ENCODE measurements at regions not wholly inside any gene's neighbourhood (a gene's known extent, or its start where the extent isn't known, plus 50 kb on each side); places are given as distances from the start of the nearest gene placed in this dataset.

GRCh38 chr6:44537306-44538049 lies 150.0 kb downstream of the CDC5L start:
- Histone ChIP-seq H3K4me3 (no peak overlapping the region), H3K27ac (no peak overlapping the region), H3K27me3 (replicated peaks; ENCODE audit: insufficient read depth) (no peaks in the 10 kb centered on the region), H3F3A (ENCODE audit: insufficient read depth) (no peaks in the 10 kb centered on the region), H3K9me2 (ENCODE audit: insufficient read depth) (0 out of 2 replicates have a peak, but pooled peaks cover 3% of the 10 kb centered on the region), H3K4me1 (ENCODE audit: insufficient read depth) (peaks cover 10% of the 10 kb centered on the region; the same call in 1 of the 2 replicates), H3K9me3 (ENCODE audit: low read depth) (no peaks in the 10 kb centered on the region), H3K36me3 (ENCODE audit: low read depth) (no peaks in the 10 kb centered on the region), H3K79me2 (ENCODE audit: insufficient read depth) (no peaks in the 10 kb centered on the region), H3K9ac (no peak overlapping the region), H4K20me1 (ENCODE audit: insufficient read depth) (no peaks in the 10 kb centered on the region), H2AFZ (no peak overlapping the region), H3K4me2 (ENCODE audit: unreplicated experiment) (no peak overlapping the region)
- DNase-seq: peak; percentile 7
- no peak for TF ChIP-seq EZH2phosphoT487 (IDR thresholded peaks at IDR 0.05; ENCODE audit: insufficient read depth, low read depth)
- no peak for TF ChIP-seq EZH2 (IDR thresholded peaks at IDR 0.05; ENCODE audit: insufficient read depth, poor library complexity, severe bottlenecking)
- WGBS, 2 experiments (ENCODE audit: low coverage in 1 of 2, low lambda C conversion rate in 2 of 2, missing lambda C conversion rate in 2 of 2): 80 to 81% methylated on average over 10 of the region's 10 CpGs
- in situ Hi-C loops (cut with MboI): no loop called here

DNA sequence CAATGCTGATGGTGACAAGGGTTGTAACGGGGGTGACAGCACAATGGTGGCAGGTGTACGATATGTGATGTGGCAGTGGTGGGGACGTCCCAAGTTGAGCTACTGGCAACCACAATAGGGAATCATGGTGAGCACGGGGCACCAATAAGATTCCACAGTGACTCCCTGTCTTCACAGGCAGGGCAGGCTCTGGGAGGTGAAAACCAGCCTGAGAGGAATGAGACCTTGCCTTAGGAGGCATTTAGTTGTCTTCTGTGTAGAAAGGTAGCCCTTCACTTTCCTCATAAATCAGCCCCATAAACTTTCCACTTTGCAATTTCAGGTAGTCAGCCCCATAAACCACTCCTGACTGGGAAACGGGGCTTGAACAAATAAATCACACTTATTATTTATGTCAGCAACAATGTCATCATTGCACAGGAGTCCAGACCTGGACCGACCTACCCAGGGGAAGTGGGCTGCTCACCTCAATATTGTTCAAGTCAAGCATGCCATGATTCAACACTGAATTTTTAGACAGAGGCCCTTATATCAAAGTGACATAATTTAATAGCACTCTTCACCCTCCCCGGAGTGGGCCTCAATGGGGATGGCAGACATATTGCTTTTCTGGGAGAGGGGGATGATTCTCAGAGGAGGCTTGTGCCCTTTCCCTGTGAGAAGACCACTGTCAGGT lies 150.8 kb downstream of the CDC5L start:
- in situ Hi-C loops (cut with MboI): no loop called here
- peaks cover 10% of the 10 kb centered on the region; the same call in 1 of the 2 replicates for H3K4me1 ChIP-seq (ENCODE audit: insufficient read depth)
- H3K27ac ChIP-seq: no peak overlapping the region
- H3K4me3 ChIP-seq: no peak overlapping the region
- H3K79me2 ChIP-seq (ENCODE audit: insufficient read depth): no peaks in the 10 kb centered on the region
- H3F3A ChIP-seq (ENCODE audit: insufficient read depth): no peaks in the 10 kb centered on the region
- no peaks in the 10 kb centered on the region for H3K27me3 ChIP-seq (replicated peaks; ENCODE audit: insufficient read depth)
- TF ChIP-seq EZH2phosphoT487 (IDR thresholded peaks at IDR 0.05; ENCODE audit: insufficient read depth, low read depth) (no peak), EZH2 (IDR thresholded peaks at IDR 0.05; ENCODE audit: insufficient read depth, poor library complexity, severe bottlenecking) (no peak)
- H4K20me1 ChIP-seq (ENCODE audit: insufficient read depth): no peaks in the 10 kb centered on the region
- no peaks in the 10 kb centered on the region for H3K9me3 ChIP-seq (ENCODE audit: low read depth)
- no peak for DNase-seq
- no peak overlapping the region for H3K9ac ChIP-seq
- H2AFZ ChIP-seq: no peak overlapping the region
- H3K9me2 ChIP-seq (ENCODE audit: insufficient read depth): 0 out of 2 replicates have a peak, but pooled peaks cover 3% of the 10 kb centered on the region
- no peak overlapping the region for H3K4me2 ChIP-seq (ENCODE audit: unreplicated experiment)
- 76 to 81% methylated on average over 7 of the region's 7 CpGs for WGBS, 2 experiments (ENCODE audit: low coverage in 1 of 2, low lambda C conversion rate in 2 of 2, missing lambda C conversion rate in 2 of 2)
- H3K36me3 ChIP-seq (ENCODE audit: low read depth): no peaks in the 10 kb centered on the region

GRCh38 chr6:44538807-44539201 lies 151.3 kb downstream of the CDC5L start:
- no peaks in the 10 kb centered on the region for H3F3A ChIP-seq (ENCODE audit: insufficient read depth)

GRCh38 chr6:44539701-44540355 lies 152.3 kb downstream of the CDC5L start:
- Histone ChIP-seq H3K4me1 (ENCODE audit: insufficient read depth) (peaks cover 10% of the 10 kb centered on the region; the same call in 1 of the 2 replicates), H3K4me3 (no peak overlapping the region), H3K36me3 (ENCODE audit: low read depth) (no peaks in the 10 kb centered on the region), H3K4me2 (ENCODE audit: unreplicated experiment) (no peak overlapping the region), H3K27ac (no peak overlapping the region), H4K20me1 (ENCODE audit: insufficient read depth) (no peaks in the 10 kb centered on the region), H2AFZ (no peak overlapping the region), H3K9me3 (ENCODE audit: low read depth) (no peaks in the 10 kb centered on the region), H3K9me2 (ENCODE audit: insufficient read depth) (0 out of 2 replicates have a peak, but pooled peaks cover 3% of the 10 kb centered on the region), H3F3A (ENCODE audit: insufficient read depth) (no peaks in the 10 kb centered on the region), H3K27me3 (replicated peaks; ENCODE audit: insufficient read depth) (no peaks in the 10 kb centered on the region), H3K79me2 (ENCODE audit: insufficient read depth) (no peaks in the 10 kb centered on the region), H3K9ac (no peak overlapping the region)
- WGBS, 2 experiments (ENCODE audit: low coverage in 1 of 2, low lambda C conversion rate in 2 of 2, missing lambda C conversion rate in 2 of 2): 89 to 90% methylated on average over 3 of the region's 3 CpGs
- TF ChIP-seq EZH2phosphoT487 (IDR thresholded peaks at IDR 0.05; ENCODE audit: insufficient read depth, low read depth) (no peak), EZH2 (IDR thresholded peaks at IDR 0.05; ENCODE audit: insufficient read depth, poor library complexity, severe bottlenecking) (no peak)
- no peak for DNase-seq
- in situ Hi-C loops (cut with MboI): no loop called here

More at GRCh38 chr6:44538807-44539201, 151.3 kb downstream of the CDC5L start:
- Histone ChIP-seq H3K9me2 (ENCODE audit: insufficient read depth) (0 out of 2 replicates have a peak, but pooled peaks cover 3% of the 10 kb centered on the region), H3K27ac (no peak overlapping the region), H3K36me3 (ENCODE audit: low read depth) (no peaks in the 10 kb centered on the region), H3K4me2 (ENCODE audit: unreplicated experiment) (no peak overlapping the region), H2AFZ (no peak overlapping the region), H3K4me3 (no peak overlapping the region), H3K9me3 (ENCODE audit: low read depth) (no peaks in the 10 kb centered on the region), H3K9ac (no peak overlapping the region), H3K79me2 (ENCODE audit: insufficient read depth) (no peaks in the 10 kb centered on the region), H3K4me1 (ENCODE audit: insufficient read depth) (peaks cover 10% of the 10 kb centered on the region; the same call in 1 of the 2 replicates), H4K20me1 (ENCODE audit: insufficient read depth) (no peaks in the 10 kb centered on the region), H3K27me3 (replicated peaks; ENCODE audit: insufficient read depth) (no peaks in the 10 kb centered on the region)
- no peak for DNase-seq
- in situ Hi-C loops (cut with MboI): no loop called here
- WGBS, 2 experiments (ENCODE audit: low coverage in 1 of 2, low lambda C conversion rate in 2 of 2, missing lambda C conversion rate in 2 of 2): 55 to 74% methylated on average over 2 of the region's 2 CpGs
- TF ChIP-seq EZH2phosphoT487 (IDR thresholded peaks at IDR 0.05; ENCODE audit: insufficient read depth, low read depth) (no peak), EZH2 (IDR thresholded peaks at IDR 0.05; ENCODE audit: insufficient read depth, poor library complexity, severe bottlenecking) (no peak)

Measured in GM23248 (cell line).